ENCODE measurements at regions not wholly inside any gene's neighbourhood (a gene's known extent, or its start where the extent isn't known, plus 50 kb on each side); places are given as distances from the start of the nearest gene placed in this dataset.

DNA sequence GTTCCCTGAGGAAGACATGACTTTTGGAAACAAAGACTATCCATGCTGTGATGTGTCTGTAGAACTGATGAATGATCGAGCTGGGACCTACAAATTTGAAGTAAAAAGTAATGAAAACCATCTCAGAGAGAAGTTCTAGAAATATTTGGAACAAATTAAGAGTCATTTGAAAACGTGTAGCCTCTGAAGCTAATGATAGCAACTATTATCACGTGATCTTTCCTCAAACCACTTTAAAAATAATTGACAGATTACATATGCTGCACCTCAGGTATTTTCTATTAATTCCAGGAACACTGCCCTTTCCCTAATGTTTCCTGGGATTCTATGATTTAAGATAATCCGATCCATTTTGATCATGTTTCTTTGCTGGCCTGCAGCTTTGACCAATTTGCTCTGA is 990.3 kb downstream of the CDH8 start (continued):
- TF ChIP-seq, protein P1, sequence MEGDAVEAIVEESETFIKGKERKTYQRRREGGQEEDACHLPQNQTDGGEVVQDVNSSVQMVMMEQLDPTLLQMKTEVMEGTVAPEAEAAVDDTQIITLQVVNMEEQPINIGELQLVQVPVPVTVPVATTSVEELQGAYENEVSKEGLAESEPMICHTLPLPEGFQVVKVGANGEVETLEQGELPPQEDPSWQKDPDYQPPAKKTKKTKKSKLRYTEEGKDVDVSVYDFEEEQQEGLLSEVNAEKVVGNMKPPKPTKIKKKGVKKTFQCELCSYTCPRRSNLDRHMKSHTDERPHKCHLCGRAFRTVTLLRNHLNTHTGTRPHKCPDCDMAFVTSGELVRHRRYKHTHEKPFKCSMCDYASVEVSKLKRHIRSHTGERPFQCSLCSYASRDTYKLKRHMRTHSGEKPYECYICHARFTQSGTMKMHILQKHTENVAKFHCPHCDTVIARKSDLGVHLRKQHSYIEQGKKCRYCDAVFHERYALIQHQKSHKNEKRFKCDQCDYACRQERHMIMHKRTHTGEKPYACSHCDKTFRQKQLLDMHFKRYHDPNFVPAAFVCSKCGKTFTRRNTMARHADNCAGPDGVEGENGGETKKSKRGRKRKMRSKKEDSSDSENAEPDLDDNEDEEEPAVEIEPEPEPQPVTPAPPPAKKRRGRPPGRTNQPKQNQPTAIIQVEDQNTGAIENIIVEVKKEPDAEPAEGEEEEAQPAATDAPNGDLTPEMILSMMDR (IDR thresholded peaks at IDR 0.05): no peak
- TF ChIP-seq, protein P2, sequence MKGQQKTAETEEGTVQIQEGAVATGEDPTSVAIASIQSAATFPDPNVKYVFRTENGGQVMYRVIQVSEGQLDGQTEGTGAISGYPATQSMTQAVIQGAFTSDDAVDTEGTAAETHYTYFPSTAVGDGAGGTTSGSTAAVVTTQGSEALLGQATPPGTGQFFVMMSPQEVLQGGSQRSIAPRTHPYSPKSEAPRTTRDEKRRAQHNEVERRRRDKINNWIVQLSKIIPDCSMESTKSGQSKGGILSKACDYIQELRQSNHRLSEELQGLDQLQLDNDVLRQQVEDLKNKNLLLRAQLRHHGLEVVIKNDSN (IDR thresholded peaks at IDR 0.05; ENCODE audit: borderline replicate concordance, low read depth): no peak
- TF ChIP-seq FOSL2 (IDR thresholded peaks at IDR 0.05; ENCODE audit: borderline replicate concordance, low read depth): no peak

DNA sequence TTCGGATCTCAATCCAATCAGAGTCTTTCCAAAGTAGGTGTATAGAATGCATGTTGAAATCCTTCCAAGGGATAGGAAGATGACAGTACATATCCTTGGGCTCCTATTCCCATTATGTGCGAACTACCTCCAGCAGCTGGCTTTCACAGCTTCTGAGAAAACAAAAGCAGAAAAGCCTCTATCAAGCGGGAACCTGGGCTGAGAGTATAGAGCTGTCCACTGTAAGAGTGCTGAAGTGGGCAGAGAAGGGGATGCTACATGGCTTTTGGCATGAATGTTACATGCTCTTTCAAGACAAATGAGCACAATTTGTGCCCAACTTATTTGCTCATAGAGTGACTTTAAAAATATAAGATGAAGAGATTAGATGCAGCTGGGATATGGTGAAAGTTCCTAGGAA is 993.5 kb downstream of the CDH8 start:
- TF ChIP-seq TAF1 (IDR thresholded peaks at IDR 0.05; ENCODE audit: borderline replicate concordance, low read depth, low read length): no peak
- TF ChIP-seq, protein P3, sequence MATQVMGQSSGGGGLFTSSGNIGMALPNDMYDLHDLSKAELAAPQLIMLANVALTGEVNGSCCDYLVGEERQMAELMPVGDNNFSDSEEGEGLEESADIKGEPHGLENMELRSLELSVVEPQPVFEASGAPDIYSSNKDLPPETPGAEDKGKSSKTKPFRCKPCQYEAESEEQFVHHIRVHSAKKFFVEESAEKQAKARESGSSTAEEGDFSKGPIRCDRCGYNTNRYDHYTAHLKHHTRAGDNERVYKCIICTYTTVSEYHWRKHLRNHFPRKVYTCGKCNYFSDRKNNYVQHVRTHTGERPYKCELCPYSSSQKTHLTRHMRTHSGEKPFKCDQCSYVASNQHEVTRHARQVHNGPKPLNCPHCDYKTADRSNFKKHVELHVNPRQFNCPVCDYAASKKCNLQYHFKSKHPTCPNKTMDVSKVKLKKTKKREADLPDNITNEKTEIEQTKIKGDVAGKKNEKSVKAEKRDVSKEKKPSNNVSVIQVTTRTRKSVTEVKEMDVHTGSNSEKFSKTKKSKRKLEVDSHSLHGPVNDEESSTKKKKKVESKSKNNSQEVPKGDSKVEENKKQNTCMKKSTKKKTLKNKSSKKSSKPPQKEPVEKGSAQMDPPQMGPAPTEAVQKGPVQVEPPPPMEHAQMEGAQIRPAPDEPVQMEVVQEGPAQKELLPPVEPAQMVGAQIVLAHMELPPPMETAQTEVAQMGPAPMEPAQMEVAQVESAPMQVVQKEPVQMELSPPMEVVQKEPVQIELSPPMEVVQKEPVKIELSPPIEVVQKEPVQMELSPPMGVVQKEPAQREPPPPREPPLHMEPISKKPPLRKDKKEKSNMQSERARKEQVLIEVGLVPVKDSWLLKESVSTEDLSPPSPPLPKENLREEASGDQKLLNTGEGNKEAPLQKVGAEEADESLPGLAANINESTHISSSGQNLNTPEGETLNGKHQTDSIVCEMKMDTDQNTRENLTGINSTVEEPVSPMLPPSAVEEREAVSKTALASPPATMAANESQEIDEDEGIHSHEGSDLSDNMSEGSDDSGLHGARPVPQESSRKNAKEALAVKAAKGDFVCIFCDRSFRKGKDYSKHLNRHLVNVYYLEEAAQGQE (IDR thresholded peaks at IDR 0.05; ENCODE audit: low read depth, low read length): peak; percentile 68; the same call in 1 of the 2 replicates
- TF ChIP-seq, protein P4, sequence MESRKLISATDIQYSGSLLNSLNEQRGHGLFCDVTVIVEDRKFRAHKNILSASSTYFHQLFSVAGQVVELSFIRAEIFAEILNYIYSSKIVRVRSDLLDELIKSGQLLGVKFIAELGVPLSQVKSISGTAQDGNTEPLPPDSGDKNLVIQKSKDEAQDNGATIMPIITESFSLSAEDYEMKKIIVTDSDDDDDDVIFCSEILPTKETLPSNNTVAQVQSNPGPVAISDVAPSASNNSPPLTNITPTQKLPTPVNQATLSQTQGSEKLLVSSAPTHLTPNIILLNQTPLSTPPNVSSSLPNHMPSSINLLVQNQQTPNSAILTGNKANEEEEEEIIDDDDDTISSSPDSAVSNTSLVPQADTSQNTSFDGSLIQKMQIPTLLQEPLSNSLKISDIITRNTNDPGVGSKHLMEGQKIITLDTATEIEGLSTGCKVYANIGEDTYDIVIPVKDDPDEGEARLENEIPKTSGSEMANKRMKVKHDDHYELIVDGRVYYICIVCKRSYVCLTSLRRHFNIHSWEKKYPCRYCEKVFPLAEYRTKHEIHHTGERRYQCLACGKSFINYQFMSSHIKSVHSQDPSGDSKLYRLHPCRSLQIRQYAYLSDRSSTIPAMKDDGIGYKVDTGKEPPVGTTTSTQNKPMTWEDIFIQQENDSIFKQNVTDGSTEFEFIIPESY (IDR thresholded peaks at IDR 0.05; ENCODE audit: borderline replicate concordance, low read depth): no peak
- Histone ChIP-seq H3K4me1 (ENCODE audit: control insufficient read depth in 1 of 2, insufficient read depth in 2 of 2, low read depth in 1 of 2, low read length in 1 of 2) (no peaks in the 10 kb centered on the region), H4K20me1 (ENCODE audit: insufficient read depth) (no peaks in the 10 kb centered on the region), H3K9me3 (no peaks in the 10 kb centered on the region), H2AFZ (ENCODE audit: low read depth) (no peak overlapping the region), H3K27me3 (ENCODE audit: insufficient read depth) (no peaks in the 10 kb centered on the region), H3K4me3 (ENCODE audit: low read depth in 2 of 2, low read length in 1 of 2) (no peak overlapping the region), H3F3A (replicated peaks; ENCODE audit: insufficient read depth) (no peaks in the 10 kb centered on the region), H3K27ac (ENCODE audit: low read depth in 2 of 2, low read length in 1 of 2) (no peak overlapping the region), H3K36me3 (replicated peaks in 1 of 2; ENCODE audit: control insufficient read depth in 1 of 2, insufficient read depth in 2 of 2, low read length in 1 of 2) (no peaks in the 10 kb centered on the region), H3K9ac (no peak overlapping the region), H3K9me2 (no peaks in the 10 kb centered on the region), H3K4me2 (no peak overlapping the region), H3K79me2 (ENCODE audit: insufficient read depth) (no peaks in the 10 kb centered on the region)
- no peak for DNase-seq
- WGBS (ENCODE audit: low lambda C conversion rate): 17% methylated on average over 3 of the region's 3 CpGs
- ChIA-PET POLR2A (no interaction called here), CTCF (no interaction called here)

Measured in SK-N-SH (cell line).